Fibroblast of the conjunctiva (primary cell): ENCODE measurements at regions not wholly inside any gene's neighbourhood (a gene's known extent, or its start where the extent isn't known, plus 50 kb on each side); places are given as distances from the start of the nearest gene placed in this dataset.
A peak's percentile ranks its signal among the peaks of the same experiment; 100 is the strongest.

Source experiments
- DNase-seq: peaks from one replicate; pipeline ENCODE4 v3.0.0-alpha.2; 2010; ENCODE audit warnings: low read depth

- no peak for DNase-seq
Observed at GRCh38 chrX:139290310-139290709, 240.2 kb upstream of the F9 start.

GRCh38 chrX:139287155-139287924, 243.2 kb upstream of the F9 start:
- no peak for DNase-seq

DNA sequence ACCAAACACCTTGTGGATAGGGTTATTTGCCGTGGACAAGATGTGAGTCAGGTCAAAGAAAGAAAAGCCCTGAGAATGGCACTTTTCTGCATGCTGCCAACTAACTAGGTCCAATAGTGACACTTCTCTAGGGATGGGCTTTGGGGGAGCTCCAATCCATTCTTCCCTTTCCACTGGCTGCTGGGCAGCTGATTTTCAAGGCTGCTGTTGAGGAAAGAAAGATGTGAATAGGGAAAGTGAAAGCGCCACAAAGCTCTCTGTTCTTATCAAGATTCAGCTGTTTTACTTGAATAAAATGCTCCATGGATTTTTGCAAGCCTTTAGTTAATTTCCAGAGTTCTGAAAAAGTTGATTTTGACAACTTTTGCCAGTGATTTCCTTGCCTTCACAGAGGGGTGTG, 244.2 kb upstream of the F9 start:
- DNase-seq = no peak

- no peak for DNase-seq
Observed at GRCh38 chrX:139267851-139268250, 262.7 kb upstream of the F9 start.

- DNase-seq = no peak
Observed at GRCh38 chrX:139246295-139246694, 284.2 kb upstream of the F9 start.

GRCh38 chrX:139237141-139237540, 293.4 kb upstream of the F9 start:
- DNase-seq = no peak

- DNase-seq = no peak
Observed at GRCh38 chrX:139234898-139235297, 295.6 kb upstream of the F9 start.

GRCh38 chrX:139224953-139225665, 305.4 kb upstream of the F9 start:
- DNase-seq = no peak

DNA sequence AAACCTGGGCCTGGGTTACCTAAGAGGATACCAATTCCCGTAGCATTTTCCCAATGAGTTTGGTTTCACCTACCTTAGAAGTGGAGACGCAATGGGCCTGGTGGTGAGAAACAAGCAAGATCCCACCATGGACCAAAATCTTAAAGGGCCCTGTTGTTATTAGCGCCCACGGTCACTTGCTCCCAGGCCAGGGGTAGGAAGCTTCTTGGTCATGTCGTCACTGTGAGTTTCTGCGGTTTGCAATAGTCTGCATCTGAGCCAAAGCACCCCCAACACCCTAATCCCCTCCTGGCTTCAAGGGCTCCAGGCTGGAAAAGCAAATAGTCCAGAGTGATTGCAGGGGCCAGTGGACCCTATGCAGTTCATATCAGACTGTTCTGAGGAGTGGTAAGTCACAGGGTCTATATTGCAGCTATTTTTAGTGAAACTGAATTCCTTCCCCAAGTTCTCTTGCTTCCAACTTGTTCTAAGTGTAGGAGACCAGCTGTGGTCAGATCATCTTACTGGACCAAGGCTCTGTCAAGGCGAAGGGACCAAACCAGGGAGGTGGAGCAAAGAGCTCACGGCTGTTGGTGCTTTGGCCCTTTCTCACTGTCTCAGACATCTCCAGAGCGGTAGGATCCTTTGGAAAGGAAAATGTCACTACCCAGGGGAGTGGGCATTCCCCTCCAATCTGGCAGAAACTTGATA, 307.9 kb upstream of the F9 start:
- DNase-seq = no peak

DNA sequence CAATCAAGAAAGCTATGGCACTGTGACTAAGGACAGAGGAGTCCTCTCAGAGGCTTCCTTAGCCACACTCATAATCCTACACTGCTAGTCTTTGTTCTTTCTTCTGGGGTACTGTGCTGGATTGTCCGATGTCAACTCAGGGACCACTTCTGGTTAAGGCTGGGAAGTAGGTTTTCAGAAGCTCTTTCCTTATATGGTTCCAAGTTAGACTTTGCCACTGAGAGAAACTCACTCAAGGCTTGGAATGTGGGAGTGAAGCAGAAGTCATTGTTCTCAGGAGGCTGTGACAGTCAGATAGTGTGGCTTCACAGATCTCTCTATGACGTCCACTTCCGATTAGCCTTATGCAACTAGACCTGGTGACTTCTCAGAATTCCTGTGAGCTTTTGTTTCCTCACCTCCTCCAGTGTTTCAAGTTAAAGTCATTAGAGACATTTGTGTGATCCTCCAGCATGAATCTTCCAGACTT, 317.3 kb upstream of the F9 start:
- no peak for DNase-seq

DNA sequence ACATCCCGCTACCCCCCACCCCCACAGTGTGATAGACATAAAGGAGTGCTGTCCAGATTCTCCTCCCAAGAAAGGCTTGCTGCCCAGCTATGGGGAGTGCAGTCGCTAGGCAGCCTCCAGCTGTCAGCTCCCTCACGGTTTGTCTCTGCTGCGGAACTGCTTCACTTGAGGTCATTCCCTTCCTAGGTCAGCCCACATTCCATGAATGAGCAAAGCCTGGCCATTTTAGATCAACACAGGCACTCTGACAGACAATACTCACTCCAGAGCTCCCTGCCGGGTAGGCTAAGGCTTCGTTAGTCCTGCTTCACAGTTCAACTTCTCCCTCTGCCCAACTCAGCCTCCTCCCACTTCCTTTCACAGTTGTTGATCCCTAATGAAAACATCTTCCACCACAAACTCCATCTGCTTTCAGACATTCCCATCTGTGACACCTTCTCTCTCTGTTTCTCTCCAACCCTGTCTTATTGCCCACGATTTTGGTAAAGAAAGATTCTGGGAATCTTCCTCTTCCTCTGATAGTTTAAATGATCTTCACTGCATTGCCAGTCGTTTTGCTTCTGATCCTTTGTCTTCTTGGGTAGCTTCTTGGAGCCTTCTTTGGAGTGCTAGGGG, 318.9 kb upstream of the F9 start:
- DNase-seq = no peak

GRCh38 chrX:139209342-139209741, 321.2 kb upstream of the F9 start:
- no peak for DNase-seq

DNA sequence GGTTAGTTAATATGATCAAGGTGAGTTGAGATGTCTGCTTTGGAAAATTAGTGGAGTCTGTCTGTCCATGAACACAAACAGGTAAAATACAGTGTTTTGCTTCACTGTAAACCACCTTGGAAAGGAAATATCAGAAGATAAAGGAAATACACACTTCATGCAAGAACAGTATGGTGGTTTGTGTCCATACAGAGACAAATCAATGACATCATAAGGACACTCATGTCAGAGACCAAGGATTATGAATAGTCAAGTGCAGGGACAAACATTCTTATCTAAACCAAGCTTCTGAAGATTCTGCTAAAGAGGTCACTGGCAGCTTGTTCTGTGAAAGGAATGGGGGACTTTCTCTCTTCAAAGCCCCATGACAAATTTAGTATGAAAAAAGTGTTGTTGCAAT, 322.9 kb upstream of the F9 start:
- DNase-seq = no peak

DNA sequence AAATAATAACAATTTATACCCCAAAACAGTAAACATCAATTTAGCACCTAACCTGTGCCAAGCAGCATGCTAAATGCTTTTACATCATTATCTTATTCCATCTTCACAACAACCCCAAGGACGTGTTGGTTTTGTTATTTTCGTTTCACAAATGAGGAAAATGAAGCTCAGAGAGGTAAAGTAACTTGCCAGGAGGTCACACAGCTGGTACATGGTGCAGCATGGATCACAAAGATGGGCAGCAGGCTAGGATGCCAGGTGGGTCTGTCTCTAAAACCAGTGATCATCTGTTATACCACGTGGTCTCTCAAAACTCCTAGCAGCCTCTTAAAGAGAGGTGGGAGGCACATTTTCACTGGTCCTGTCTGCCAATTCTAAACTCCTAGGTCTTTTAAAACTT, 323.6 kb upstream of the F9 start:
- no peak for DNase-seq

DNA sequence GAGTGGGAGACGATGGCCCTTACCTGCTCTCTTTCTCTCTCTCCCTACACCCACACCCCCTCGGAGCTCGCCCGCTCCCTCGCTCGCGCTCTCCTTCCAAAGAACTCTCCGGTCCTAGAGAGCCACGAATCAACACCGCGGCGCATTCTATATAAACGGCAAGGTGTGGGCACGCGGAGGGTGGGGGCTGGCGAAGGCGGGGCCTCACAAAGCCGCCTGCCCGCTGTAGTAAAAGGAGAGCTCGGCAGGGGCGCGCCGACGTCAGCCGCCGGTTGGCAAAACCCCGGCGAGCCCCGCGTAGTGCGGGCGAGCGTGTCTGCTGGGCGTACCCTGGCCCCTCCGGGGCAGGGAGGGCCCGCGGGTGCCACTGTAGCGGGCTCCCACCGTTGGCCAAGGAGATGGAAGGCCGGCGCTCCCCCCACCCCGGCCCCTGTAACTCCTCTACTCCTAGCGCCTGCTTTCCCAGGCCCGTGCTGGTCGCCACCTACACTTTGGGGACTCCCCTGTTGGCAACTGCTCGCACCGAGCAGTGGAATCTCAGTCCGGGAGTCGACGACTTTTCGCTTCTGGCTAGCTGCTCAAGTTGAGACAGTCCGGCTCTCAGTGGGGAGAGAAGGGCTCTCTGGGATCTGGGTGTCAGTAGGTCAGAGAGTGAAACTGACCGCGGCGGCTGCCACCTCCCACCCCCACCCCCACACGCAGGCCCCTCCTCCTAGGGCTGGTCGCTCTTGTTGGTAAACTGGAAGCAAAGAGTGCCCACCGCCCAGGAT, 325.5 kb upstream of the F9 start:
- no peak for DNase-seq

- no peak for DNase-seq
Observed at GRCh38 chrX:139204571-139204897, 326.0 kb upstream of the F9 start.

DNA sequence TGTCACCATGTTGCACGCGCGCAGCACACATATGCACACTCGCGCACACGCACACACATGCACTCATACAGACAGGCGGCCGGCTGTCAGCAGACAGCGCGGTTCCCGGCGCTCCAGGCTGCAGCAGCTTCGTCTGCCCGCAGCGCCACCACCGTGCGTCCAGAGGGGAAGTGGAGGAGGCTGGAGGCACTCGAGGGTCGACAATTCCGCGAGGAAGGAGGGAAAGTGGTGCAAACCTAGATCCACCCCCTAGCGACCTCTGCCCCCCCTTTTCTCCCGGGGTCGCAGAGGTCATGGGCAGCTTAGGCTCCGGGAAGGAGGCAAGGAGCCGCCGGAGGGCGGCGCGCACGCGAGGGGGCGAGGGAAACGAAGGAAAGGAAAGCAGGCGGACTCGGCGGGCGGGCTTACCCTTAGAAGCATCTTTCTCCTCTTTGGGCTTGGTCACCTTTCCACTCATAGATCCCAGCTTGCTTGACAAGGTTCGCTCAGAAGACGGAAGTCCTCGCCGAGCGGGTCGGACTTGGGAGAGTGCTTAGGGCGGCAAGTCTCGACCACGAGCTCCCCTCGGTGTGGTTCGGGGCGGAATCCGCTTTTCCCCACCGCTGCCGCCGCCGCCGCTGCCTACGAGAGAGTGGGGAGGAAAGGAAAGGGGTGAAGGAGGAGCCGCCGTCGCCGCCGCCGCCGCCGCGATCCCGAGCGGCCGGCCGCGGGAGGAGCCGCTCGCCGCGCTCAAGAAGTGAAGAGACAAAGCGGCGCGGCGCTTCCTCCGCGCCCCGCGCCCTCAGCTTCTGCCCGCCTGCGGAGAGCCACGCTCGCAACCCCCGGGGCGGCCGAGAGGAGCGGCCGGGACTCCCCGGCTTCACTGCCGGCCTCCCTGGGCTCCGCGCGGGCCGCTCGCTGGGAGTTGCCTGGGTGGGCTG, 326.6 kb upstream of the F9 start:
- no peak for DNase-seq

GRCh38 chrX:139202742-139203420, 327.7 kb upstream of the F9 start:
- no peak for DNase-seq

DNA sequence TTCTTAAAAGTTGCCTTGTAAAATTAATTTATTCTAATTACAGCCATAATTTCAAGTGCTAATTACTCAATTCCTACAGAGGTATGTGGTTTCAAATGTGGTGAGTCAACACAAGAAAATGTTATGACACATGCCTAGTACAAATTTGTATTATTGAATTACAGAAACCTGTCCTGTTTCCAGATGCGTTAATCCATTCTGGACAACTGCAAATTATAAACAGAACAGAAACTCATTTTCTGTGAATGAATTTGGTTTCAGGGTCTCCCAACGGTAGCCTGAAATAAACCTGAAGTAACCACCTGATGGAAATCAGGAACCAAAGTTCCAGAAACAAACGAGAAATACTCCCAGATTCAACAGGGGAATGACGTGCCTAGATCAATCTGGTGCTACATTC, 328.6 kb upstream of the F9 start:
- no peak for DNase-seq

- peak; percentile 17 for DNase-seq
Observed at GRCh38 chrX:139200793-139201192, 329.7 kb upstream of the F9 start.
